A673 (cell line): ENCODE measurements at regions not wholly inside any gene's neighbourhood (a gene's known extent, or its start where the extent isn't known, plus 50 kb on each side); places are given as distances from the start of the nearest gene placed in this dataset.

Experiments
- BruUV-seq: library from RNA; stranded (reverse); fragments of 400-500 nt; replicated peaks from 2 replicates; lab custom pipeline; 2021; lab: Mats Ljungman, UMichigan
- CTCF ChIA-PET: fragments of 300-600 bp; sonication (Branson Sonifier 250); formaldehyde crosslinking; loops from one replicate; lab custom pipeline; 2022; ENCODE audit warnings: antibody characterized with exemption; lab: Charles Lee
- POLR2A ChIA-PET: fragments of 300-600 bp; sonication (Branson Sonifier 250); formaldehyde crosslinking; loops from one replicate; lab custom pipeline; 2022; ENCODE audit warnings: antibody characterized with exemption; ENCODE audit not compliant: low non-redundant PET; lab: Charles Lee
- DNase-seq: peaks from one replicate; pipeline ENCODE4 v3.0.0-alpha.2; 2015; ENCODE audit warnings: low spot score
- H3K27ac ChIP-seq: fragments of 200-600 bp; sonication (generic); 2 replicates; pipeline ENCODE4 v1.5.1; 2016; ENCODE audit warnings: mixed run types, low read depth, mild to moderate bottlenecking, mixed read lengths, antibody characterized with exemption, low read length; ENCODE audit not compliant: poor library complexity, severe bottlenecking
- H3K27me3 ChIP-seq: fragments of 200-600 bp; sonication (generic); replicated peaks from 2 replicates; pipeline ENCODE4 v1.6.1; 2017; ENCODE audit warnings: mixed run types, low read depth, mild to moderate bottlenecking, mixed read lengths, antibody characterized with exemption, low read length; ENCODE audit not compliant: insufficient read depth, poor library complexity
- H3K36me3 ChIP-seq: fragments of 200-600 bp; sonication (generic); 2 replicates; pipeline ENCODE4 v1.6.1; 2016; ENCODE audit warnings: mixed run types, mild to moderate bottlenecking, mixed read lengths, antibody characterized with exemption, low read length; ENCODE audit not compliant: insufficient read depth, poor library complexity, severe bottlenecking
- H3K4me1 ChIP-seq: fragments of 200-600 bp; sonication (generic); 2 replicates; pipeline ENCODE4 v1.6.1; 2017; ENCODE audit warnings: mixed run types, mild to moderate bottlenecking, mixed read lengths, antibody characterized with exemption, low read length; ENCODE audit not compliant: insufficient read depth, poor library complexity, severe bottlenecking
- H3K4me3 ChIP-seq: fragments of 200-600 bp; sonication (generic); 2 replicates; pipeline ENCODE4 v1.5.1; 2016; ENCODE audit warnings: low read depth, mixed run types, mild to moderate bottlenecking, mixed read lengths, low read length; ENCODE audit not compliant: poor library complexity, severe bottlenecking
- H3K9me3 ChIP-seq: fragments of 200-600 bp; sonication (generic); 2 replicates; pipeline ENCODE4 v1.6.1; 2016; ENCODE audit warnings: mixed run types, low read depth, mild to moderate bottlenecking, mixed read lengths, antibody characterized with exemption, low read length; ENCODE audit not compliant: poor library complexity, severe bottlenecking
- CTCF ChIP-seq: fragments of 300-800, 200-600 bp; sonication (generic); conservative IDR thresholded peaks from 2 replicates; pipeline ENCODE4 v1.5.1; 2017; ENCODE audit warnings: low read depth, mild to moderate bottlenecking, antibody characterized with exemption, low read length, moderate library complexity, mixed read lengths
- EZH2 ChIP-seq: fragments of 200-600 bp; sonication (generic); IDR thresholded peaks from 2 replicates; pipeline ENCODE4 v1.6.1; 2017; ENCODE audit warnings: borderline replicate concordance, low read depth, mild to moderate bottlenecking, mixed read lengths, antibody characterized with exemption, low read length; ENCODE audit not compliant: poor library complexity, severe bottlenecking
- intact Hi-C: fragments of 100-400 bp; cut with micrococcal nuclease; formaldehyde crosslinking; loops from one replicate; pipeline ENCODE4 v1.10.0; 2022; ENCODE audit not compliant: unreplicated experiment

- Histone ChIP-seq H3K36me3 (no peaks in the 10 kb centered on the region), H3K27ac (no peak overlapping the region), H3K9me3 (no peaks in the 10 kb centered on the region), H3K4me1 (no peaks in the 10 kb centered on the region), H3K27me3 (peaks cover 4% of the 10 kb centered on the region), H3K4me3 (no peak overlapping the region)
- no TSS peak for BruUV-seq
- ChIA-PET POLR2A (no interaction called here), CTCF (no interaction called here)
- intact Hi-C loops: no loop called here
- TF ChIP-seq CTCF: no peak
- TF ChIP-seq EZH2: no peak
- DNase-seq: no peak
Observed at GRCh38 chr3:5274091-5274490, 86.6 kb downstream of the EDEM1 start.

GRCh38 chr3:5275529-5275928, 88.0 kb downstream of the EDEM1 start:
- Histone ChIP-seq H3K27me3 (peaks cover 4% of the 10 kb centered on the region), H3K36me3 (no peaks in the 10 kb centered on the region), H3K27ac (no peak overlapping the region), H3K4me3 (no peak overlapping the region), H3K9me3 (no peaks in the 10 kb centered on the region), H3K4me1 (no peaks in the 10 kb centered on the region)
- no peak for DNase-seq
- no peak for TF ChIP-seq EZH2
- CTCF ChIA-PET: no interaction called here
- no TSS peak for BruUV-seq
- intact Hi-C loops: no loop called here
- POLR2A ChIA-PET: no interaction called here

GRCh38 chr3:5276934-5277333, 89.4 kb downstream of the EDEM1 start:
- ChIA-PET POLR2A (no interaction called here), CTCF (no interaction called here)
- H3K4me1 ChIP-seq: no peaks in the 10 kb centered on the region
- H3K9me3 ChIP-seq: no peaks in the 10 kb centered on the region
- BruUV-seq: no TSS peak
- H3K36me3 ChIP-seq: no peaks in the 10 kb centered on the region
- no peak for DNase-seq
- intact Hi-C loops: no loop called here
- H3K27me3 ChIP-seq: peaks cover 4% of the 10 kb centered on the region
- TF ChIP-seq EZH2 (no peak), CTCF (no peak)
- H3K27ac ChIP-seq: no peak overlapping the region
- H3K4me3 ChIP-seq: no peak overlapping the region

GRCh38 chr3:5277612-5278236, 90.2 kb downstream of the EDEM1 start:
- Histone ChIP-seq H3K36me3 (no peaks in the 10 kb centered on the region), H3K4me3 (no peak overlapping the region), H3K27ac (no peak overlapping the region), H3K27me3 (peaks cover 4% of the 10 kb centered on the region), H3K9me3 (peaks cover 8% of the 10 kb centered on the region), H3K4me1 (no peaks in the 10 kb centered on the region)
- intact Hi-C loops: no loop called here
- CTCF ChIA-PET: no interaction called here
- POLR2A ChIA-PET: no interaction called here
- TF ChIP-seq CTCF: no peak
- no peak for TF ChIP-seq EZH2
- no peak for DNase-seq
- no TSS peak for BruUV-seq
